H1 (cell line): ENCODE measurements at regions not wholly inside any gene's neighbourhood (a gene's known extent, or its start where the extent isn't known, plus 50 kb on each side); places are given as distances from the start of the nearest gene placed in this dataset.

ENCODE experiments used
- CHD2 ChIP-seq: IDR thresholded peaks from 2 replicates; pipeline ENCODE4 v1.6.1; 2012; ENCODE audit warnings: low read length, improper control_type of control experiment

DNA sequence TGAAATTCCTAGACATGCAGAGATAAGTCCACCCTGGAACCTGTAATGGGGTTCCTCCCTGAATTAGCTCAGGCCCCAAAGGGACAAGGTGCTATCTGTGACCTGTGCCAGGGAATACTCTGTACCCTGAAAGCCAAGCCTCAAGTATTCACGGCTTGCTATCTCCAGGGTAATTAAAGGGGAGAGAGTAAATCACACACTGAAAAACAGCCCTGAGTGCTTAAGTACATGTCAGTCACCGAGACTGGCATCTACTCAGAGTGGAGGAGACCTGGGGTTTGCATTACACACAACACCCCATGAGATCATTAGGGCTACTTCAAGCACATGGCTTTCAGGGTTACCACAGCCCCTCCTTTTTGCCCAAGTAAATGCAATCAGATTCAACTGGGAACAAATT, 188.1 kb downstream of the CD83 start (continued):
- TF ChIP-seq CHD2: no peak
